ENCODE measurements at regions not wholly inside any gene's neighbourhood (a gene's known extent, or its start where the extent isn't known, plus 50 kb on each side); places are given as distances from the start of the nearest gene placed in this dataset.

GRCh38 chr20:50329981-50330503 lies 139.4 kb downstream of the CEBPB start:
- H3K27me3 ChIP-seq (replicated peaks; ENCODE audit: insufficient read depth, low read length): peaks cover 71% of the 10 kb centered on the region
- no peaks in the 10 kb centered on the region for H3K79me2 ChIP-seq (ENCODE audit: low read length)

GRCh38 chr20:50330504-50331313 lies 140.1 kb downstream of the CEBPB start:
- Histone ChIP-seq H3K4me3 (ENCODE audit: low read length) (no peak overlapping the region), H3K36me3 (replicated peaks; ENCODE audit: insufficient read depth, low read length) (no peaks in the 10 kb centered on the region), H3F3A (ENCODE audit: insufficient read depth, low read length) (no peaks in the 10 kb centered on the region), H3K27ac (ENCODE audit: low read length) (no peak overlapping the region), H3K4me2 (ENCODE audit: low read depth, low read length) (no peak overlapping the region), H3K27me3 (replicated peaks; ENCODE audit: insufficient read depth, low read length) (peaks cover 65% of the 10 kb centered on the region), H3K9me3 (replicated peaks; ENCODE audit: insufficient read depth, low read length) (no peaks in the 10 kb centered on the region), H4K20me1 (ENCODE audit: insufficient read depth, low read length) (no peaks in the 10 kb centered on the region), H3K4me1 (ENCODE audit: low read length) (no peaks in the 10 kb centered on the region), H3K9me2 (replicated peaks; ENCODE audit: insufficient read depth, low read length) (no peaks in the 10 kb centered on the region), H2AFZ (ENCODE audit: low read length) (no peak overlapping the region), H3K9ac (ENCODE audit: low read length) (no peak overlapping the region), H3K79me2 (ENCODE audit: low read length) (no peaks in the 10 kb centered on the region)
- TF ChIP-seq CTCF (IDR thresholded peaks at IDR 0.05; ENCODE audit: low read length) (no peak), EZH2 (optimal IDR thresholded peaks at IDR 0.05; ENCODE audit: low read depth, low read length) (no peak)
- no peak for DNase-seq

More at GRCh38 chr20:50329981-50330503, 139.4 kb downstream of the CEBPB start:
- no peak overlapping the region for H3K4me2 ChIP-seq (ENCODE audit: low read depth, low read length)
- H3K4me1 ChIP-seq (ENCODE audit: low read length): no peaks in the 10 kb centered on the region
- H2AFZ ChIP-seq (ENCODE audit: low read length): no peak overlapping the region
- no peaks in the 10 kb centered on the region for H4K20me1 ChIP-seq (ENCODE audit: insufficient read depth, low read length)
- no peaks in the 10 kb centered on the region for H3K9me3 ChIP-seq (replicated peaks; ENCODE audit: insufficient read depth, low read length)
- no peak overlapping the region for H3K27ac ChIP-seq (ENCODE audit: low read length)
- no peak for TF ChIP-seq EZH2 (optimal IDR thresholded peaks at IDR 0.05; ENCODE audit: low read depth, low read length)
- no peak for TF ChIP-seq EZH2phosphoT487 (IDR thresholded peaks at IDR 0.05; ENCODE audit: low read length)
- no peak for TF ChIP-seq CTCF (IDR thresholded peaks at IDR 0.05; ENCODE audit: low read length)
- DNase-seq: no peak
- no peak overlapping the region for H3K4me3 ChIP-seq (ENCODE audit: low read length)
- H3K36me3 ChIP-seq (replicated peaks; ENCODE audit: insufficient read depth, low read length): no peaks in the 10 kb centered on the region
- H3K9ac ChIP-seq (ENCODE audit: low read length): no peak overlapping the region
- no peaks in the 10 kb centered on the region for H3K9me2 ChIP-seq (replicated peaks; ENCODE audit: insufficient read depth, low read length)
- no peaks in the 10 kb centered on the region for H3F3A ChIP-seq (ENCODE audit: insufficient read depth, low read length)

GRCh38 chr20:50331469-50332363 lies 141.1 kb downstream of the CEBPB start:
- DNase-seq: no peak
- Histone ChIP-seq H2AFZ (ENCODE audit: low read length) (no peak overlapping the region), H3K4me3 (ENCODE audit: low read length) (no peak overlapping the region), H3K36me3 (replicated peaks; ENCODE audit: insufficient read depth, low read length) (no peaks in the 10 kb centered on the region), H3K4me2 (ENCODE audit: low read depth, low read length) (no peak overlapping the region), H3K9ac (ENCODE audit: low read length) (no peak overlapping the region), H3K27ac (ENCODE audit: low read length) (no peak overlapping the region), H3F3A (ENCODE audit: insufficient read depth, low read length) (no peaks in the 10 kb centered on the region), H3K9me2 (replicated peaks; ENCODE audit: insufficient read depth, low read length) (no peaks in the 10 kb centered on the region), H3K4me1 (ENCODE audit: low read length) (no peaks in the 10 kb centered on the region), H3K9me3 (replicated peaks; ENCODE audit: insufficient read depth, low read length) (no peaks in the 10 kb centered on the region), H3K27me3 (replicated peaks; ENCODE audit: insufficient read depth, low read length) (peaks cover 68% of the 10 kb centered on the region), H3K79me2 (ENCODE audit: low read length) (no peaks in the 10 kb centered on the region), H4K20me1 (ENCODE audit: insufficient read depth, low read length) (no peaks in the 10 kb centered on the region)
- TF ChIP-seq CTCF (IDR thresholded peaks at IDR 0.05; ENCODE audit: low read length) (no peak), EZH2 (optimal IDR thresholded peaks at IDR 0.05; ENCODE audit: low read depth, low read length) (no peak), EZH2phosphoT487 (IDR thresholded peaks at IDR 0.05; ENCODE audit: low read length) (no peak)
